HEK293T (cell line): ENCODE measurements at regions not wholly inside any gene's neighbourhood (a gene's known extent, or its start where the extent isn't known, plus 50 kb on each side); places are given as distances from the start of the nearest gene placed in this dataset.

Experiments
- CTCF ChIA-PET: fragments of 350-600 bp; formaldehyde crosslinking; extraction: SDS; loops from one replicate; lab custom pipeline; 2021; ENCODE audit warnings: antibody characterized with exemption, inconsistent platforms; lab: Yijun Ruan, JAX
- POLR2A ChIA-PET: fragments of 350-600 bp; formaldehyde crosslinking; extraction: SDS; loops from one replicate; lab custom pipeline; 2020; ENCODE audit warnings: antibody characterized with exemption, inconsistent platforms; lab: Yijun Ruan, JAX
- DNase-seq: peaks from one replicate; pipeline ENCODE4 v3.0.0; 2012; ENCODE audit warnings: mixed read lengths; ENCODE audit errors: extremely low spot score
- ARNT ChIP-seq: fragments of 450-650 bp; IDR thresholded peaks from 2 replicates; pipeline ENCODE4 v1.6.1; 2017; ENCODE audit warnings: mild to moderate bottlenecking
- BHLHE40 ChIP-seq: fragments of 450-650 bp; IDR thresholded peaks from 2 replicates; pipeline ENCODE4 v1.6.1; 2016; ENCODE audit warnings: mild to moderate bottlenecking, moderate library complexity, borderline replicate concordance
- CTBP1 ChIP-seq: fragments of 450-650 bp; IDR thresholded peaks from 2 replicates; pipeline ENCODE4 v1.6.1; 2016; ENCODE audit warnings: borderline replicate concordance
- ELF4 ChIP-seq: fragments of 450-650 bp; IDR thresholded peaks from 2 replicates; pipeline ENCODE4 v1.6.1; 2017; ENCODE audit warnings: antibody characterized with exemption
- FOXA1 ChIP-seq: fragments of 450-650 bp; IDR thresholded peaks from 2 replicates; pipeline ENCODE4 v1.6.1; 2016; ENCODE audit warnings: mild to moderate bottlenecking
- FOXK2 ChIP-seq: fragments of 450-650 bp; IDR thresholded peaks from 2 replicates; pipeline ENCODE4 v1.6.1; 2016; ENCODE audit warnings: mild to moderate bottlenecking
- FOXM1 ChIP-seq: fragments of 450-650 bp; IDR thresholded peaks from 2 replicates; pipeline ENCODE4 v1.6.1; 2017; ENCODE audit warnings: mild to moderate bottlenecking, borderline replicate concordance
- HDGF ChIP-seq: fragments of 450-650 bp; IDR thresholded peaks from 2 replicates; pipeline ENCODE4 v1.6.1; 2017; ENCODE audit warnings: antibody characterized with exemption, borderline replicate concordance
- L3MBTL2 ChIP-seq: fragments of 450-650 bp; conservative IDR thresholded peaks from 2 replicates; pipeline ENCODE4 v1.6.1; 2016; ENCODE audit warnings: mild to moderate bottlenecking
- LEF1 ChIP-seq: fragments of 450-650 bp; IDR thresholded peaks from 2 replicates; pipeline ENCODE4 v1.6.1; 2017; ENCODE audit warnings: mild to moderate bottlenecking, borderline replicate concordance
- NFRKB ChIP-seq: fragments of 450-650 bp; IDR thresholded peaks from 2 replicates; pipeline ENCODE4 v1.6.1; 2016; ENCODE audit warnings: mild to moderate bottlenecking, moderate library complexity
- PKNOX1 ChIP-seq: fragments of 450-650 bp; IDR thresholded peaks from 2 replicates; pipeline ENCODE4 v1.6.1; 2016
- SP1 ChIP-seq: fragments of 450-650 bp; IDR thresholded peaks from 2 replicates; pipeline ENCODE4 v1.6.1; 2017
- SUZ12 ChIP-seq: fragments of 450-650 bp; IDR thresholded peaks from 2 replicates; pipeline ENCODE4 v1.6.1; 2016; ENCODE audit warnings: mild to moderate bottlenecking
- TARDBP ChIP-seq: fragments of 450-650 bp; IDR thresholded peaks from 2 replicates; pipeline ENCODE4 v1.6.1; 2016
- ZNF384 ChIP-seq: fragments of 450-650 bp; IDR thresholded peaks from 2 replicates; pipeline ENCODE4 v1.6.1; 2016

DNA sequence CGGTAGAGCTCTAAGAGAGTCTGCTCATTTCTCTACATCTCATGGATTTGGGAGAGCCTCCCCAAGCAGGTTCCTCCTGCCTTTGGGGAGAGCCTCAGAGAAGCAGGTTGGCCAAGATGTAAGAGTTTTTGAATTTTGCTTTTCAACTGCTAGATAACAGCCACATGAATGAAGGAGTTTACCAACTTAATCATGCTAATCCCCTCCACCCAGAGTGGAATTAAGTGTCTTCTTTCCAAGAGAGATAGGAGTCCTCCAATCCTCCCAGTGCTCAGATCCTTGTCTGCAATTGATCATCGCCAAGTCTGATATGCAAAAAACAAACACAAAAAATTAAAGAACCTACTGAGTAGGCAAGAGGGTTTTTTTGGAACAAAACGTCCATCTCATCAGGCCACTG, 99.4 kb upstream of the MAP3K1 start:
- no peak for TF ChIP-seq PKNOX1
- no peak for TF ChIP-seq ELF4
- no peak for TF ChIP-seq ARNT
- no peak for TF ChIP-seq FOXK2
- TF ChIP-seq SP1, result no peak
- TF ChIP-seq FOXM1, result no peak
- TF ChIP-seq L3MBTL2, result no peak
- no peak for TF ChIP-seq ZNF384
- TF ChIP-seq LEF1, result no peak
- no peak for TF ChIP-seq CTBP1
- no peak for TF ChIP-seq SUZ12
- TF ChIP-seq TARDBP, result no peak
- no peak for DNase-seq
- ChIA-PET CTCF (no interaction called here), POLR2A (no interaction called here)

DNA sequence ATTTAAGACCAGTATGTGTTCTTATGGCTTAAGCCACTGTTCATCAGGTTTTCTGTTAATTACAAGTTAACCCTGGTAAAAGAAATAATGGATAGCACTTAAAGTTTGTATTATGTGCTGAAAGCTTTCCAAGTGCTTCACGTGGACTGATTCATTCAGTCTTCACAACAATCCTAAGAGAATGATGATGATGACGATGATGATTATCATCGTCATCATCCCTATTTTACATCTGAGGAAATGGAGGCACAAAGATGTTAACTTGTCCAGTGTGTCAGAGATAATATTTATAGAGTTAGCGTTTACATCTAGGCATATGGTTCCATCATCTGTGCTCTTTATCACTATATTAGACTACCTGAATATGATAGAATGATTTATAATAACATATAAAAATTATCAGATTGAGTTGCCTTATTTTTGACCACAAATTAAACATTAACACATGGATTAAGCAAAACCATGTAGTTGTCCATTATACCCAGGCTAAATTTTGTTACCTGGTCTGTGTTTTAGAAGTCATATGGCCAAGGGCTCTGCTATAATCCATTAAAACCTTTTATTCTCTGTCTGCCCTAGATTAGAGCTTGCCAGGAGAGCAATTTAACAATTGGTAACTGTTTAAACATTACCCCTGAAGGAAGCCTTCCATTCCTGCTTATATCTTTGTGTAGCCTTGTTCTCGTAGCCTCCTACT, 102.3 kb upstream of the MAP3K1 start:
- ChIA-PET POLR2A (no interaction called here), CTCF (no interaction called here)
- no peak for TF ChIP-seq BHLHE40
- TF ChIP-seq FOXK2, result no peak
- TF ChIP-seq FOXA1, result no peak
- TF ChIP-seq CTBP1, result no peak
- TF ChIP-seq ARNT, result no peak
- TF ChIP-seq TARDBP, result no peak
- no peak for TF ChIP-seq L3MBTL2
- TF ChIP-seq ELF4, result no peak
- TF ChIP-seq HDGF, result no peak
- TF ChIP-seq NFRKB, result no peak
- DNase-seq, result no peak

DNA sequence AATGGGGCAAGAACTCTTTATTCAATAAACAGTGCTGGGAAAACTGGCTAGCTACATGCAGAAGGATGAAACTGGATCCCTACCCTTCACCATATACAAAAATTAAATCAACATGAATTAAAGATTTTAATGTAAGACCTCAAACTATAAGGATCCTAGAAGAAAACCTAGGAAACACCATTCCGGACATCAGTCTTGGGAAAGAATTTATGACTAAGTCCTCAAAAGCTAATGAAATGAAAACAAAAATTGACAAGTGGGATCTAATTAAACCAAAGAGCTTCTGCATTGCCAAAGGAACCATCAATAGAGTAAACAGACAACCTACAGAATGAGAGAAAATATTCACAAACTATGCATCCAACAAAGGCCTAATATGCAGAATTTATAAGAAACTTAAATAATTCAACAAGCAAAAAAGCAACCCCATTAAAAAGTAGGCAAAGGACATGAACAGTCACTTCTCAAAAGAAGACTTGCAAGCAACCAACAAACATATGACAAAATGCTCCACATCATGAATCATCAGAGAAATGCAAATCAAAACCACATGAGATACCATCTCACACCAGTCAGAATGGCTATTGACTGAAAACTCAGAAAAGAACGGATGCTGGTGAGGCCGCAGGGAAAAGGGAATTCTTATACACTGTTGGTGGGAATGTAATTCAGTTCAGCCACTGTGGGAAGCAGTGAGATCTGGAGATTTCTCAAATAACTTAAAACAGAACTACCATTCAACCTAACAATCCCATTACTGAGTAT, 104.3 kb upstream of the MAP3K1 start:
- CTCF ChIA-PET, result interaction anchor here (0.8 kb wide), 1 partner anchor 127 kb away, joined by 3 read pairs; no protein-coding TSS in a partner anchor

GRCh38 chr5:56706504-56706903, 108.8 kb upstream of the MAP3K1 start:
- TF ChIP-seq BHLHE40 (no peak), FOXM1 (no peak), ZNF384 (no peak), FOXK2 (no peak), SP1 (no peak), HDGF (no peak)
- ChIA-PET POLR2A (no interaction called here), CTCF (no interaction called here)
- DNase-seq, result no peak

More for the DNA sequence above, 104.3 kb upstream of the MAP3K1 start:
- POLR2A ChIA-PET, result no interaction called here
- TF ChIP-seq FOXM1, result no peak
- no peak for DNase-seq

DNA sequence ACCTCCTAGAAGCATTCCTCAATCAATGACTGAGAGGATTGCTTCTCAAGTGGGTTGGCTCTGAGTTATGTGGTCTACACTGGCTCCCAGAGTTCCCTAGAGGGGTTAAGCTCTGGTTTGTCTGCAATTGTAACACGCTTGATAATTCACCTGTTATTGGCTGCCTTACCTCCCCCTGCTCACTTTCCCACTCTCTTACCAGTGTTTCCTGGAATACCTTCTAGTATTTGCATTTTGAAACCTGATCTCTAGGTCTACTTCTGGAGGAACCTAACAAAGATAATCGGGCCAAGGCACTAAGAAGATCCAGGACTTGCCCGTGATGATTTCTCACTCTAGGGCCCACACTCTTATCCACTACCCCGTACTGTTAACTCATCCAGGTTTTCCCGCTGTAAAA, 110.1 kb upstream of the MAP3K1 start:
- POLR2A ChIA-PET, result no interaction called here
- DNase-seq, result no peak
- CTCF ChIA-PET, result no interaction called here
- no peak for TF ChIP-seq ELF4
- no peak for TF ChIP-seq PKNOX1
- no peak for TF ChIP-seq NFRKB
- TF ChIP-seq LEF1, result no peak
- TF ChIP-seq BHLHE40, result no peak
- TF ChIP-seq HDGF, result no peak
- no peak for TF ChIP-seq SP1
- no peak for TF ChIP-seq FOXK2
- no peak for TF ChIP-seq L3MBTL2
- TF ChIP-seq ZNF384, result no peak

- TF ChIP-seq FOXA1 (no peak), TARDBP (no peak), NFRKB (no peak), ZNF384 (no peak), SP1 (no peak), CTBP1 (no peak), FOXK2 (no peak), HDGF (no peak), PKNOX1 (no peak), SUZ12 (no peak), L3MBTL2 (no peak), FOXM1 (no peak), BHLHE40 (no peak), LEF1 (no peak)
- DNase-seq, result no peak
- CTCF ChIA-PET, result no interaction called here
- POLR2A ChIA-PET, result no interaction called here
These were observed 111.4 kb upstream of the MAP3K1 start for GRCh38 chr5:56703952-56704351.
